ENCODE measurements at regions not wholly inside any gene's neighbourhood (a gene's known extent, or its start where the extent isn't known, plus 50 kb on each side); places are given as distances from the start of the nearest gene placed in this dataset.

- no peak for TF ChIP-seq EZH2phosphoT487 (IDR thresholded peaks at IDR 0.05; ENCODE audit: borderline replicate concordance)
- no peak for TF ChIP-seq CTCF (conservative IDR thresholded peaks at IDR 0.05; ENCODE audit: low read length)
These were observed 55.9 kb upstream of the APCDD1 start for GRCh38 chr18:10398571-10398970.
